ENCODE measurements at regions not wholly inside any gene's neighbourhood (a gene's known extent, or its start where the extent isn't known, plus 50 kb on each side); places are given as distances from the start of the nearest gene placed in this dataset.

DNA sequence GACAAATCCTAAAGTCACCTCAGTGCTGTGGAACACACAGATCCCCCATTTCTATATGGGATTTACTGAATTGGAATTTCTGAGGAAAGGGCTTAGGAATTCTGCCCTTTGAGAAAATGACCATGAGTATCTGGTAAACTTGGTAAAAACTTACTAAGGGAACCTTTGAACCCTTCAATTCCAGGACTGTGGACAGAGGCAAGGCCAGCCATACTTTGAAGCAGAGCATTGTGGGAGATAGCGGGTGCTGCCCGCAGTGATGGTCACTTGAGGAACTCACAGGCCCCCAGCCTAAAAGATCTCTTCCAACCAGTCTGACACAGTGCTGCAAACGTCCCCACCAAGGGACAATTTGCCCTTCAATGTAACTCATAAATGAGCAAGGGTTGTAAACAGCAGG, 61.4 kb downstream of the IRX6 start:
- CTCF ChIA-PET (ENCODE audit: low intra/inter-chr PET ratio) = no interaction called here
- Histone ChIP-seq H4K20me1 (replicated peaks; ENCODE audit: control insufficient read depth, insufficient read depth, low read length) (no peaks in the 10 kb centered on the region), H3K9me1 (ENCODE audit: control insufficient read depth, insufficient read depth, low read length) (no peaks in the 10 kb centered on the region), H3K27me3 (ENCODE audit: control insufficient read depth in 2 of 2, insufficient read depth in 2 of 2, low read length in 2 of 2) (peaks cover 0 to 12% of the 10 kb centered on the region in 2 experiments; a peak in 4 of 5 replicates), H3K9ac (ENCODE audit: insufficient read depth in 1 of 2, low read depth in 2 of 2, low read length in 2 of 2) (no peak overlapping the region), H2AFZ (ENCODE audit: low read depth, low read length) (no peak overlapping the region), H3K36me3 (ENCODE audit: control insufficient read depth, insufficient read depth, low read length) (no peaks in the 10 kb centered on the region), H3K27ac (ENCODE audit: extremely low read depth, low read depth, low read length) (no peak overlapping the region), H3K79me2 (ENCODE audit: control insufficient read depth, insufficient read depth, low read length) (no peaks in the 10 kb centered on the region), H3K4me2 (ENCODE audit: insufficient read depth, low read length) (no peak overlapping the region), H3K4me1 (replicated peaks in 1 of 2; ENCODE audit: control insufficient read depth in 2 of 2, insufficient read depth in 2 of 2, low read length in 2 of 2) (no peaks in the 10 kb centered on the region), H3K4me3 (no peak overlapping the region), H3K9me3 (replicated peaks; ENCODE audit: control insufficient read depth, insufficient read depth, low read depth, low read length) (no peaks in the 10 kb centered on the region)
- no TSS peak for BruUV-seq (replicated peaks)
- TF ChIP-seq, protein P1, sequence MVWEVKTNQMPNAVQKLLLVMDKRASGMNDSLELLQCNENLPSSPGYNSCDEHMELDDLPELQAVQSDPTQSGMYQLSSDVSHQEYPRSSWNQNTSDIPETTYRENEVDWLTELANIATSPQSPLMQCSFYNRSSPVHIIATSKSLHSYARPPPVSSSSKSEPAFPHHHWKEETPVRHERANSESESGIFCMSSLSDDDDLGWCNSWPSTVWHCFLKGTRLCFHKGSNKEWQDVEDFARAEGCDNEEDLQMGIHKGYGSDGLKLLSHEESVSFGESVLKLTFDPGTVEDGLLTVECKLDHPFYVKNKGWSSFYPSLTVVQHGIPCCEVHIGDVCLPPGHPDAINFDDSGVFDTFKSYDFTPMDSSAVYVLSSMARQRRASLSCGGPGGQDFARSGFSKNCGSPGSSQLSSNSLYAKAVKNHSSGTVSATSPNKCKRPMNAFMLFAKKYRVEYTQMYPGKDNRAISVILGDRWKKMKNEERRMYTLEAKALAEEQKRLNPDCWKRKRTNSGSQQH (CRISPR knock-in tag; IDR thresholded peaks at IDR 0.05) = no peak
- no peak for TF ChIP-seq SETDB1 (IDR thresholded peaks at IDR 0.05; ENCODE audit: low read length)
- no peak for TF ChIP-seq SRSF9 (IDR thresholded peaks at IDR 0.05; ENCODE audit: borderline replicate concordance, low read depth, low read length)
- TF ChIP-seq, protein P2, sequence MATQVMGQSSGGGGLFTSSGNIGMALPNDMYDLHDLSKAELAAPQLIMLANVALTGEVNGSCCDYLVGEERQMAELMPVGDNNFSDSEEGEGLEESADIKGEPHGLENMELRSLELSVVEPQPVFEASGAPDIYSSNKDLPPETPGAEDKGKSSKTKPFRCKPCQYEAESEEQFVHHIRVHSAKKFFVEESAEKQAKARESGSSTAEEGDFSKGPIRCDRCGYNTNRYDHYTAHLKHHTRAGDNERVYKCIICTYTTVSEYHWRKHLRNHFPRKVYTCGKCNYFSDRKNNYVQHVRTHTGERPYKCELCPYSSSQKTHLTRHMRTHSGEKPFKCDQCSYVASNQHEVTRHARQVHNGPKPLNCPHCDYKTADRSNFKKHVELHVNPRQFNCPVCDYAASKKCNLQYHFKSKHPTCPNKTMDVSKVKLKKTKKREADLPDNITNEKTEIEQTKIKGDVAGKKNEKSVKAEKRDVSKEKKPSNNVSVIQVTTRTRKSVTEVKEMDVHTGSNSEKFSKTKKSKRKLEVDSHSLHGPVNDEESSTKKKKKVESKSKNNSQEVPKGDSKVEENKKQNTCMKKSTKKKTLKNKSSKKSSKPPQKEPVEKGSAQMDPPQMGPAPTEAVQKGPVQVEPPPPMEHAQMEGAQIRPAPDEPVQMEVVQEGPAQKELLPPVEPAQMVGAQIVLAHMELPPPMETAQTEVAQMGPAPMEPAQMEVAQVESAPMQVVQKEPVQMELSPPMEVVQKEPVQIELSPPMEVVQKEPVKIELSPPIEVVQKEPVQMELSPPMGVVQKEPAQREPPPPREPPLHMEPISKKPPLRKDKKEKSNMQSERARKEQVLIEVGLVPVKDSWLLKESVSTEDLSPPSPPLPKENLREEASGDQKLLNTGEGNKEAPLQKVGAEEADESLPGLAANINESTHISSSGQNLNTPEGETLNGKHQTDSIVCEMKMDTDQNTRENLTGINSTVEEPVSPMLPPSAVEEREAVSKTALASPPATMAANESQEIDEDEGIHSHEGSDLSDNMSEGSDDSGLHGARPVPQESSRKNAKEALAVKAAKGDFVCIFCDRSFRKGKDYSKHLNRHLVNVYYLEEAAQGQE (IDR thresholded peaks at IDR 0.05; ENCODE audit: borderline replicate concordance) = peak; percentile 86
- TF ChIP-seq, protein P2 (CRISPR knock-in tag; IDR thresholded peaks at IDR 0.05; ENCODE audit: low read depth) = no peak
- no peak for TF ChIP-seq ZNF347 (CRISPR knock-in tag; IDR thresholded peaks at IDR 0.05; ENCODE audit: low read depth)
- FAIRE-seq = no peak
- WGBS (ENCODE audit: insufficient coverage, low coverage, missing lambda C conversion rate) = 0% methylated on average over 3 of the region's 3 CpGs
- POLR2A ChIA-PET = no interaction called here
- intact Hi-C loops (cut with micrococcal nuclease) = no loop called here
- DNase-seq (ENCODE audit: extremely low read depth in 1 of 4, low spot score in 3 of 4) = no peak
- ATAC-seq = no peak
- in situ Hi-C loops (cut with MboI) = no loop called here
